Prostate gland (tissue), 2 donors: ENCODE measurements at regions not wholly inside any gene's neighbourhood (a gene's known extent, or its start where the extent isn't known, plus 50 kb on each side); places are given as distances from the start of the nearest gene placed in this dataset.
"Not testable (repeated sequence)": the region's sequence is repeated elsewhere in the genome, so short reads cannot be mapped to it uniquely, and the experiment has no call there.

ENCODE experiments used
- POLR2AphosphoS5 ChIP-seq: sonication (generic); formaldehyde crosslinking; IDR thresholded peaks from one replicate; pipeline ENCODE4 v1.6.1; 2017; ENCODE audit warnings: antibody characterized with exemption
- TF ChIP-seq, protein P1 (sequence below), 4 experiments: fragments of 200-600 bp in 2 of 4; fragments of 450-650 bp in 2 of 4; sonication (generic) in 2 of 4; IDR thresholded peaks; 1 replicate in 3 of 4; 2 replicates in 1 of 4; pipeline ENCODE4 v1.5.1; 2016 to 2019; ENCODE audit warnings: antibody characterized with exemption in 4 of 4, mild to moderate bottlenecking in 2 of 4, moderate library complexity in 2 of 4

DNA sequence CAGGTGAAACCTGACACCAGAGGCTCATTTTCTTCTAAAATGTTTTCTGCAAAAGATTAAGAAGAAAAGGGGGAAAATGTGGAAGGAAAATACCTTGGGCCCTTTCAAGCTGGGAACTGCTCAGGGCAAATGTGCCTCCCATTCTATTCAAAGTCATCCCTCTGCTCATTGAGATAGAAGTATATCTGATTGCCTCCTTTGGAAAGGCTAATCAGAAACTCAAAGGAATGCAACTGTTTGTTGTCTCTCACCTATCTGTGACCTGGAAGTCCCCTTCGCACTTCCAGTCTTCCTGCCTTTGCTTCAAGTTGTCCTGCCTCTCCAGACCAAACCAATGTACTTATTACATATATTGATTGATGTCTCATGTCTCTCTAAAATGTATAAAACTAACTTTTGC, 102.4 kb upstream of the MAP3K4 start:
- TF ChIP-seq, protein P1, sequence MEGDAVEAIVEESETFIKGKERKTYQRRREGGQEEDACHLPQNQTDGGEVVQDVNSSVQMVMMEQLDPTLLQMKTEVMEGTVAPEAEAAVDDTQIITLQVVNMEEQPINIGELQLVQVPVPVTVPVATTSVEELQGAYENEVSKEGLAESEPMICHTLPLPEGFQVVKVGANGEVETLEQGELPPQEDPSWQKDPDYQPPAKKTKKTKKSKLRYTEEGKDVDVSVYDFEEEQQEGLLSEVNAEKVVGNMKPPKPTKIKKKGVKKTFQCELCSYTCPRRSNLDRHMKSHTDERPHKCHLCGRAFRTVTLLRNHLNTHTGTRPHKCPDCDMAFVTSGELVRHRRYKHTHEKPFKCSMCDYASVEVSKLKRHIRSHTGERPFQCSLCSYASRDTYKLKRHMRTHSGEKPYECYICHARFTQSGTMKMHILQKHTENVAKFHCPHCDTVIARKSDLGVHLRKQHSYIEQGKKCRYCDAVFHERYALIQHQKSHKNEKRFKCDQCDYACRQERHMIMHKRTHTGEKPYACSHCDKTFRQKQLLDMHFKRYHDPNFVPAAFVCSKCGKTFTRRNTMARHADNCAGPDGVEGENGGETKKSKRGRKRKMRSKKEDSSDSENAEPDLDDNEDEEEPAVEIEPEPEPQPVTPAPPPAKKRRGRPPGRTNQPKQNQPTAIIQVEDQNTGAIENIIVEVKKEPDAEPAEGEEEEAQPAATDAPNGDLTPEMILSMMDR (IDR thresholded peaks at IDR 0.05): not testable (repeated sequence)
- TF ChIP-seq POLR2AphosphoS5: not testable (repeated sequence)
